ENCODE measurements at regions not wholly inside any gene's neighbourhood (a gene's known extent, or its start where the extent isn't known, plus 50 kb on each side); places are given as distances from the start of the nearest gene placed in this dataset.
"Not testable (repeated sequence)": the region's sequence is repeated elsewhere in the genome, so short reads cannot be mapped to it uniquely, and the experiment has no call there.

DNA sequence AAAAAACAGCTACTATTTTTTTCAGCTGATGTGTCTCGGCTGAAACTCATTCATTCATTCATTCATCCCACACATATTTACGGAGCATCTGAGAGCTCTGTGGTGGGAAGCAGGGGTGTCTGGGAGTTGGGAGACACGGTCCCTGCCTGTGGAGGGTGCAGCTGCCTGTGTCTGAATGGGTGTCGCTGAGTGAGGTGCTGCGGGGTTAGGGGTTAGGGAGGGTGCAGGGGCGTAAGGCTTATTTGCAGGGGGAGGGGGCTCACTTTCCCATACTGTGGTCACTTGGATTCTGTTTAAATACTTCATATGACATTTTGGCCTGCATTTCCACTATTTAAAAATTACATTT lies 89.4 kb upstream of the ASB18 start:
- no peak for DNase-seq (ENCODE audit: low read depth)
- no peak overlapping the region for H3K4me3 ChIP-seq (ENCODE audit: low read depth, low read length)
- no peak for TF ChIP-seq CTCF (IDR thresholded peaks at IDR 0.05; ENCODE audit: insufficient read depth, low read depth, low read length, missing control alignments)

GRCh38 chr2:236354056-236354940 lies 90.1 kb upstream of the ASB18 start:
- no peak for DNase-seq (ENCODE audit: low read depth)

GRCh38 chr2:236354973-236355595 lies 90.9 kb upstream of the ASB18 start:
- H3K4me3 ChIP-seq (ENCODE audit: low read depth, low read length) = no peak overlapping the region
- no peak for TF ChIP-seq CTCF (IDR thresholded peaks at IDR 0.05; ENCODE audit: insufficient read depth, low read depth, low read length, missing control alignments)
- no peak for DNase-seq (ENCODE audit: low read depth)

More at GRCh38 chr2:236354056-236354940, 90.1 kb upstream of the ASB18 start:
- no peak overlapping the region for H3K4me3 ChIP-seq (ENCODE audit: low read depth, low read length)
- TF ChIP-seq CTCF (IDR thresholded peaks at IDR 0.05; ENCODE audit: insufficient read depth, low read depth, low read length, missing control alignments) = no peak

DNA sequence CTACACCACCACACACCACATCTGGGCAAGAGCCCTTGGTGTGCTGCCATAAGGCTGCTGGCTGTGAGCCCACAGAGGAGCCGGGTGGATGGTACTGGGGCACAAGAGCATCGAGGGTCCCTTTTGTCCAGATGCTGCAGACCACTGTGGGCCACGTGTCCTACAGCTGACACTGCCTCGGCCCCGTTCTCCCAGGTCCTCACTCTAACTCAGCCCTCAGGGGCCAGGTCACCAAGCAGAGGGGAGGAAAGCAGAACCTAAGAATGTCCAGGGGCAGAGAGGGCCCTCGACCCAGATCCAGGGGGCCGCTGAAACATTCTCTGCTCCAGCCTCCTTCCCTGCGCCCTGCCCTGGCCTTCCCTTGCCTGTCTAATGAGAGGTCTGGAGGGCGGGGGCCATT lies 91.7 kb upstream of the ASB18 start:
- H3K4me3 ChIP-seq (ENCODE audit: low read depth, low read length) = no peak overlapping the region
- DNase-seq (ENCODE audit: low read depth) = no peak
- TF ChIP-seq CTCF (IDR thresholded peaks at IDR 0.05; ENCODE audit: insufficient read depth, low read depth, low read length, missing control alignments) = no peak

- not testable (repeated sequence) for DNase-seq (ENCODE audit: low read depth); H3K4me3 ChIP-seq (ENCODE audit: low read depth, low read length)
Observed at GRCh38 chr2:236356321-236356720, 92.1 kb upstream of the ASB18 start.

DNA sequence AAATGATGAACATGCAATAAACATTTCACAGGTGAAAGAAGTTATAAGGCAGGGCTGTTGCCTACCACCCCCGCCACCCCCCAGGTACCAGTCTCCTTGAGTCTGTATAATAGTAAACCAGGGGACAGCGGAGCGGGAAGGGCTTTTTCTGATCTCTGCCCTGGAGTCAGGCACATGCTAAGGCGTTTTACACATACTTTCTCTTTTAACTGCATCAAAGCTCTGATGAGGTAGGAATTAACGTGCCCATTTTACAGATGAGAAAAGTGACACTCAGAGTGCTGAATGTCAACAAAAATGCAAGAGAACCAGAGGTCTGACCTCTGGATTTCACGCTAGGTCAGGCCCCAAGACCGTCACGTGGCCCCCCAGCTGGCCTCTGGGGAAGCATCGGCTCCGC lies 94.3 kb upstream of the ASB18 start:
- not testable (repeated sequence) for H3K4me3 ChIP-seq (ENCODE audit: low read depth, low read length); DNase-seq (ENCODE audit: low read depth)

DNA sequence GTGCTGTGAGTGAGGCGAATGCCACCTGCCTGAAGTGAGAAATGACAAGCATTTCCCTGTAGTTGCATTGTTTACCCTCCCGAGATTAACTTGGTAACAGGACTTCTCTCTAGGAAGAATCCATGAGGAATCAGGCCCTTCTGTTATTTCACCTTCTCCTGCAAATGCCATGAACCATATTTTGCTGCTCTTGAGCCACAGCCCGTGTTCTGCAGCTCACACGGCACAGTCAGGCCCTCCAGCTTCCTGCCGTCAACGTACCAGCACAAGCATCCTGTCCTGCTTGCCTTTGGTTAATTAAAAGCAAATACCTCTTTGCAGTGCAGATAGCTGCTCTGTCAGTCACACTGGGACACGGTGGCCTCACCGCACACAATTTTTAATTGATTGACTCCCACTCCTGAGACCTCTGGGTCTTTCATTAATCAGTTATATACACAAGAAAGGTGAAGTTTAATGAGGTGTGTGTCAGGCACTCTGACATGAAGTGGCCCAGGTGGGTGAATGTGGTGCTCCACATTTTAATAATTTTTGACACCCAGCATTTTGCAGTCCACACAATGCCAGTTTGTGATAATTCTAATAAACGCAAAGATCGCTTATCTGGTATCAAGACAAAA lies 95.3 kb upstream of the ASB18 start:
- DNase-seq (ENCODE audit: low read depth) = no peak
- no peak overlapping the region for H3K4me3 ChIP-seq (ENCODE audit: low read depth, low read length)
- no peak for TF ChIP-seq CTCF (IDR thresholded peaks at IDR 0.05; ENCODE audit: insufficient read depth, low read depth, low read length, missing control alignments)
